ENCODE measurements at regions not wholly inside any gene's neighbourhood (a gene's known extent, or its start where the extent isn't known, plus 50 kb on each side); places are given as distances from the start of the nearest gene placed in this dataset.
A peak's percentile ranks its signal among the peaks of the same experiment; 100 is the strongest.

DNA sequence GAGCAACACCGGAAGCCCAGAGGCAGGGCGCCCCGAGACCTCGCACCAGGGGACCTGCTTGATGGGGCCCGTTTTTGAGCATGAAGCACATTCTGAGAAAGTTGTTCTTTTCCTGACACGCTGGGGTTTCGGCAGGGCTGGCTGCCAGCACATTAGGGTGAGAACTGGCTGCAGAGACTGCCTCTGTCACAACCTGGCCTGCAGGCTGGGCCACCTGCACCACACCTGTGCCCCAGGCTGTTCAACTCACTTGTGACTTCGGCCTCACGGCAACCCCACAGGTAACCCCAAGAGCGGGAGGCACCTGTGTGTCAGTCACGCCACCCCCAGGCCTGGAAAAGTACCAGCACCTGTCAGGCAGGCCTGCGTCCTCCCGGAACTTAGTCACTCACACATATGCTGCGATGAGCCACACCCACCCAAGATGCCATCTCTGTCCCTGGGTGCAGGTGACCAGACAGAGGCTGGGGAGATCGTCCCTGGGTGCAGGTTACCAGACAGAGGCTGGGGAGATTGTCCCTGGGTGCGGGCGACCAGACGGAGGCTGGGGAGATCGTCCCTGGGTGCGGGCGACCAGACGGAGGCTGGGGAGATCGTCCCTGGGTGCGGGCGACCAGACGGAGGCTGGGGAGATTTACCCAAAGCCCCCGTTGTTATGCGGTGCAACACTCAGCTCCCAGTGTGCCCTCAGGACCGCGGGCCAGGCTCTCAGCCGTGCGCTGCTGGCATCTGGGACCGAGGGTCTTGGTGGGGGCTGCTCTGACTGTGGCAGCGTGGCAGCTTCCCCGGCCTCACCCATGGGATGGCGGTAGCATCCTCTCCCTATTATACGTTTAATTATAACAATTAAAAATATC is 82.5 kb upstream of the BHLHE23 start:
- no peaks in the 10 kb centered on the region for H3K27me3 Mint-ChIP-seq (ENCODE audit: low read depth)
- H3K4me3 Mint-ChIP-seq = no peak overlapping the region
- H3K4me1 Mint-ChIP-seq = no peaks in the 10 kb centered on the region
- no peak overlapping the region for H3K27ac Mint-ChIP-seq
- CTCF ChIA-PET = interaction anchor here (0.8 kb wide), 2 partner anchors 17 to 33 kb away, joined by 3 read pairs; no protein-coding TSS in a partner anchor
- TF ChIP-seq CBFB (CRISPR knock-in tag; IDR thresholded peaks at IDR 0.05; ENCODE audit: low read depth) (no peak), E2F5 (CRISPR knock-in tag; IDR thresholded peaks at IDR 0.05) (no peak), HMGA2 (CRISPR knock-in tag; IDR thresholded peaks at IDR 0.05) (no peak), SMAD4 (CRISPR knock-in tag; IDR thresholded peaks at IDR 0.05) (no peak), CREM (CRISPR knock-in tag; IDR thresholded peaks at IDR 0.05) (no peak), ZBTB21 (CRISPR knock-in tag; IDR thresholded peaks at IDR 0.05; ENCODE audit: borderline replicate concordance) (no peak), PRRX2 (CRISPR knock-in tag; IDR thresholded peaks at IDR 0.05) (no peak), JUN (CRISPR knock-in tag; IDR thresholded peaks at IDR 0.05) (no peak), KAT7 (CRISPR knock-in tag; IDR thresholded peaks at IDR 0.05; ENCODE audit: borderline replicate concordance) (no peak), EMX1 (CRISPR knock-in tag; IDR thresholded peaks at IDR 0.05) (no peak), RELA (CRISPR knock-in tag; IDR thresholded peaks at IDR 0.05; ENCODE audit: borderline replicate concordance) (no peak)
- TF ChIP-seq, protein P1, sequence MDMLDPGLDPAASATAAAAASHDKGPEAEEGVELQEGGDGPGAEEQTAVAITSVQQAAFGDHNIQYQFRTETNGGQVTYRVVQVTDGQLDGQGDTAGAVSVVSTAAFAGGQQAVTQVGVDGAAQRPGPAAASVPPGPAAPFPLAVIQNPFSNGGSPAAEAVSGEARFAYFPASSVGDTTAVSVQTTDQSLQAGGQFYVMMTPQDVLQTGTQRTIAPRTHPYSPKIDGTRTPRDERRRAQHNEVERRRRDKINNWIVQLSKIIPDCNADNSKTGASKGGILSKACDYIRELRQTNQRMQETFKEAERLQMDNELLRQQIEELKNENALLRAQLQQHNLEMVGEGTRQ (CRISPR knock-in tag; IDR thresholded peaks at IDR 0.05) = no peak
- TF ChIP-seq, protein P2, sequence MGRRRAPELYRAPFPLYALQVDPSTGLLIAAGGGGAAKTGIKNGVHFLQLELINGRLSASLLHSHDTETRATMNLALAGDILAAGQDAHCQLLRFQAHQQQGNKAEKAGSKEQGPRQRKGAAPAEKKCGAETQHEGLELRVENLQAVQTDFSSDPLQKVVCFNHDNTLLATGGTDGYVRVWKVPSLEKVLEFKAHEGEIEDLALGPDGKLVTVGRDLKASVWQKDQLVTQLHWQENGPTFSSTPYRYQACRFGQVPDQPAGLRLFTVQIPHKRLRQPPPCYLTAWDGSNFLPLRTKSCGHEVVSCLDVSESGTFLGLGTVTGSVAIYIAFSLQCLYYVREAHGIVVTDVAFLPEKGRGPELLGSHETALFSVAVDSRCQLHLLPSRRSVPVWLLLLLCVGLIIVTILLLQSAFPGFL (CRISPR knock-in tag; IDR thresholded peaks at IDR 0.05; ENCODE audit: borderline replicate concordance) = no peak
- TF ChIP-seq, protein P3, sequence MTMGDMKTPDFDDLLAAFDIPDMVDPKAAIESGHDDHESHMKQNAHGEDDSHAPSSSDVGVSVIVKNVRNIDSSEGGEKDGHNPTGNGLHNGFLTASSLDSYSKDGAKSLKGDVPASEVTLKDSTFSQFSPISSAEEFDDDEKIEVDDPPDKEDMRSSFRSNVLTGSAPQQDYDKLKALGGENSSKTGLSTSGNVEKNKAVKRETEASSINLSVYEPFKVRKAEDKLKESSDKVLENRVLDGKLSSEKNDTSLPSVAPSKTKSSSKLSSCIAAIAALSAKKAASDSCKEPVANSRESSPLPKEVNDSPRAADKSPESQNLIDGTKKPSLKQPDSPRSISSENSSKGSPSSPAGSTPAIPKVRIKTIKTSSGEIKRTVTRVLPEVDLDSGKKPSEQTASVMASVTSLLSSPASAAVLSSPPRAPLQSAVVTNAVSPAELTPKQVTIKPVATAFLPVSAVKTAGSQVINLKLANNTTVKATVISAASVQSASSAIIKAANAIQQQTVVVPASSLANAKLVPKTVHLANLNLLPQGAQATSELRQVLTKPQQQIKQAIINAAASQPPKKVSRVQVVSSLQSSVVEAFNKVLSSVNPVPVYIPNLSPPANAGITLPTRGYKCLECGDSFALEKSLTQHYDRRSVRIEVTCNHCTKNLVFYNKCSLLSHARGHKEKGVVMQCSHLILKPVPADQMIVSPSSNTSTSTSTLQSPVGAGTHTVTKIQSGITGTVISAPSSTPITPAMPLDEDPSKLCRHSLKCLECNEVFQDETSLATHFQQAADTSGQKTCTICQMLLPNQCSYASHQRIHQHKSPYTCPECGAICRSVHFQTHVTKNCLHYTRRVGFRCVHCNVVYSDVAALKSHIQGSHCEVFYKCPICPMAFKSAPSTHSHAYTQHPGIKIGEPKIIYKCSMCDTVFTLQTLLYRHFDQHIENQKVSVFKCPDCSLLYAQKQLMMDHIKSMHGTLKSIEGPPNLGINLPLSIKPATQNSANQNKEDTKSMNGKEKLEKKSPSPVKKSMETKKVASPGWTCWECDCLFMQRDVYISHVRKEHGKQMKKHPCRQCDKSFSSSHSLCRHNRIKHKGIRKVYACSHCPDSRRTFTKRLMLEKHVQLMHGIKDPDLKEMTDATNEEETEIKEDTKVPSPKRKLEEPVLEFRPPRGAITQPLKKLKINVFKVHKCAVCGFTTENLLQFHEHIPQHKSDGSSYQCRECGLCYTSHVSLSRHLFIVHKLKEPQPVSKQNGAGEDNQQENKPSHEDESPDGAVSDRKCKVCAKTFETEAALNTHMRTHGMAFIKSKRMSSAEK (CRISPR knock-in tag; IDR thresholded peaks at IDR 0.05; ENCODE audit: borderline replicate concordance) = no peak
- TF ChIP-seq, protein P4, sequence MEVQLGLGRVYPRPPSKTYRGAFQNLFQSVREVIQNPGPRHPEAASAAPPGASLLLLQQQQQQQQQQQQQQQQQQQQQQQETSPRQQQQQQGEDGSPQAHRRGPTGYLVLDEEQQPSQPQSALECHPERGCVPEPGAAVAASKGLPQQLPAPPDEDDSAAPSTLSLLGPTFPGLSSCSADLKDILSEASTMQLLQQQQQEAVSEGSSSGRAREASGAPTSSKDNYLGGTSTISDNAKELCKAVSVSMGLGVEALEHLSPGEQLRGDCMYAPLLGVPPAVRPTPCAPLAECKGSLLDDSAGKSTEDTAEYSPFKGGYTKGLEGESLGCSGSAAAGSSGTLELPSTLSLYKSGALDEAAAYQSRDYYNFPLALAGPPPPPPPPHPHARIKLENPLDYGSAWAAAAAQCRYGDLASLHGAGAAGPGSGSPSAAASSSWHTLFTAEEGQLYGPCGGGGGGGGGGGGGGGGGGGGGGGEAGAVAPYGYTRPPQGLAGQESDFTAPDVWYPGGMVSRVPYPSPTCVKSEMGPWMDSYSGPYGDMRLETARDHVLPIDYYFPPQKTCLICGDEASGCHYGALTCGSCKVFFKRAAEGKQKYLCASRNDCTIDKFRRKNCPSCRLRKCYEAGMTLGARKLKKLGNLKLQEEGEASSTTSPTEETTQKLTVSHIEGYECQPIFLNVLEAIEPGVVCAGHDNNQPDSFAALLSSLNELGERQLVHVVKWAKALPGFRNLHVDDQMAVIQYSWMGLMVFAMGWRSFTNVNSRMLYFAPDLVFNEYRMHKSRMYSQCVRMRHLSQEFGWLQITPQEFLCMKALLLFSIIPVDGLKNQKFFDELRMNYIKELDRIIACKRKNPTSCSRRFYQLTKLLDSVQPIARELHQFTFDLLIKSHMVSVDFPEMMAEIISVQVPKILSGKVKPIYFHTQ (CRISPR knock-in tag; IDR thresholded peaks at IDR 0.05) = no peak
- TF ChIP-seq, protein P5, sequence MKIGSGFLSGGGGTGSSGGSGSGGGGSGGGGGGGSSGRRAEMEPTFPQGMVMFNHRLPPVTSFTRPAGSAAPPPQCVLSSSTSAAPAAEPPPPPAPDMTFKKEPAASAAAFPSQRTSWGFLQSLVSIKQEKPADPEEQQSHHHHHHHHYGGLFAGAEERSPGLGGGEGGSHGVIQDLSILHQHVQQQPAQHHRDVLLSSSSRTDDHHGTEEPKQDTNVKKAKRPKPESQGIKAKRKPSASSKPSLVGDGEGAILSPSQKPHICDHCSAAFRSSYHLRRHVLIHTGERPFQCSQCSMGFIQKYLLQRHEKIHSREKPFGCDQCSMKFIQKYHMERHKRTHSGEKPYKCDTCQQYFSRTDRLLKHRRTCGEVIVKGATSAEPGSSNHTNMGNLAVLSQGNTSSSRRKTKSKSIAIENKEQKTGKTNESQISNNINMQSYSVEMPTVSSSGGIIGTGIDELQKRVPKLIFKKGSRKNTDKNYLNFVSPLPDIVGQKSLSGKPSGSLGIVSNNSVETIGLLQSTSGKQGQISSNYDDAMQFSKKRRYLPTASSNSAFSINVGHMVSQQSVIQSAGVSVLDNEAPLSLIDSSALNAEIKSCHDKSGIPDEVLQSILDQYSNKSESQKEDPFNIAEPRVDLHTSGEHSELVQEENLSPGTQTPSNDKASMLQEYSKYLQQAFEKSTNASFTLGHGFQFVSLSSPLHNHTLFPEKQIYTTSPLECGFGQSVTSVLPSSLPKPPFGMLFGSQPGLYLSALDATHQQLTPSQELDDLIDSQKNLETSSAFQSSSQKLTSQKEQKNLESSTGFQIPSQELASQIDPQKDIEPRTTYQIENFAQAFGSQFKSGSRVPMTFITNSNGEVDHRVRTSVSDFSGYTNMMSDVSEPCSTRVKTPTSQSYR (CRISPR knock-in tag; IDR thresholded peaks at IDR 0.05) = no peak
- peak; percentile 33; the same call in 1 of the 2 replicates for ATAC-seq
- peak; percentile 28 for DNase-seq (ENCODE audit: low spot score)
- POLR2A ChIA-PET = no interaction called here
- H3K9me3 Mint-ChIP-seq = no peaks in the 10 kb centered on the region
- no peaks in the 10 kb centered on the region for H3K36me3 Mint-ChIP-seq

Data from WTC11 (cell line).